Inferior parietal cortex (tissue), 1 donor: ENCODE measurements at regions not wholly inside any gene's neighbourhood (a gene's known extent, or its start where the extent isn't known, plus 50 kb on each side); places are given as distances from the start of the nearest gene placed in this dataset.

Experiments used
- DNase-seq: peaks from one replicate; pipeline ENCODE4 v3.0.0-alpha.2; 2016; ENCODE audit errors: extremely low spot score

GRCh38 chr1:2969845-2970291 is 51.4 kb upstream of the ACTRT2 start:
- DNase-seq: no peak

GRCh38 chr1:2970311-2971071 is 50.8 kb upstream of the ACTRT2 start:
- DNase-seq: no peak

GRCh38 chr1:2971101-2971501 is 50.2 kb upstream of the ACTRT2 start:
- no peak for DNase-seq
